ENCODE measurements at regions not wholly inside any gene's neighbourhood (a gene's known extent, or its start where the extent isn't known, plus 50 kb on each side); places are given as distances from the start of the nearest gene placed in this dataset.

DNA sequence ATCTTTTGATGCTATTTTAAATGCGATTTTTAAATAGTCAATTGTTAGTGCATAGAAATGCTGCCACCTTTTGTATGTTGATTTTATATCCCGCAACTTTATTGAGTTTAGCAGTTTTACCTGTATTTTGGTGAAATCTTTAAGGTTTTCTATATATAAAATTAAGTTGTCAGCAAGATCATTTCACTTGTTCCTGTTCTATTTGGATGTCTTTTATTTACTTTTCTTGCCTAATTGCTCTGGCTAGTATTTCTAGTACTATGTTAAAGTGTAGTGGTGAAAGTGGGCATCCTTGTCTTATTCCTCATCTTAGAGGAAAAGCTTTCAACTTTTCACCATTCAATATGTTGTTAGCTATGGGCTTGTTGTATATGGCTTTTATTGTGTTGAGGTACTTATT, 813.3 kb upstream of the CELF2 start:
- TF ChIP-seq, protein P1, sequence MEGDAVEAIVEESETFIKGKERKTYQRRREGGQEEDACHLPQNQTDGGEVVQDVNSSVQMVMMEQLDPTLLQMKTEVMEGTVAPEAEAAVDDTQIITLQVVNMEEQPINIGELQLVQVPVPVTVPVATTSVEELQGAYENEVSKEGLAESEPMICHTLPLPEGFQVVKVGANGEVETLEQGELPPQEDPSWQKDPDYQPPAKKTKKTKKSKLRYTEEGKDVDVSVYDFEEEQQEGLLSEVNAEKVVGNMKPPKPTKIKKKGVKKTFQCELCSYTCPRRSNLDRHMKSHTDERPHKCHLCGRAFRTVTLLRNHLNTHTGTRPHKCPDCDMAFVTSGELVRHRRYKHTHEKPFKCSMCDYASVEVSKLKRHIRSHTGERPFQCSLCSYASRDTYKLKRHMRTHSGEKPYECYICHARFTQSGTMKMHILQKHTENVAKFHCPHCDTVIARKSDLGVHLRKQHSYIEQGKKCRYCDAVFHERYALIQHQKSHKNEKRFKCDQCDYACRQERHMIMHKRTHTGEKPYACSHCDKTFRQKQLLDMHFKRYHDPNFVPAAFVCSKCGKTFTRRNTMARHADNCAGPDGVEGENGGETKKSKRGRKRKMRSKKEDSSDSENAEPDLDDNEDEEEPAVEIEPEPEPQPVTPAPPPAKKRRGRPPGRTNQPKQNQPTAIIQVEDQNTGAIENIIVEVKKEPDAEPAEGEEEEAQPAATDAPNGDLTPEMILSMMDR (IDR thresholded peaks at IDR 0.05), result no peak
- TF ChIP-seq EZH2 (IDR thresholded peaks at IDR 0.05), result no peak

Data from neural progenitor cell (in vitro differentiated cells).